ENCODE measurements at regions not wholly inside any gene's neighbourhood (a gene's known extent, or its start where the extent isn't known, plus 50 kb on each side); places are given as distances from the start of the nearest gene placed in this dataset.

GRCh38 chr21:16570856-16571255, 841.1 kb downstream of the USP25 start:
- no peak for TF ChIP-seq CTCF (IDR thresholded peaks at IDR 0.05)
- no peak for TF ChIP-seq POLR2A (IDR thresholded peaks at IDR 0.05)

Measured in heart left ventricle (tissue), 13 donors.